ENCODE measurements at regions not wholly inside any gene's neighbourhood (a gene's known extent, or its start where the extent isn't known, plus 50 kb on each side); places are given as distances from the start of the nearest gene placed in this dataset.
"Not testable (repeated sequence)": the region's sequence is repeated elsewhere in the genome, so short reads cannot be mapped to it uniquely, and the experiment has no call there.

- DNase-seq (ENCODE audit: low read depth in 2 of 2) = no peak
Measured at GRCh38 chr4:14303856-14304255, 676.3 kb upstream of the BOD1L1 start.

- no peak for DNase-seq (ENCODE audit: low read depth in 2 of 2)
Measured at GRCh38 chr4:14308229-14308651, 680.7 kb upstream of the BOD1L1 start.

- no peak for DNase-seq (ENCODE audit: low read depth in 2 of 2)
Measured at GRCh38 chr4:14309431-14309830, 681.9 kb upstream of the BOD1L1 start.

GRCh38 chr4:14313757-14314156 lies 686.2 kb upstream of the BOD1L1 start:
- no peak for DNase-seq (ENCODE audit: low read depth in 2 of 2)

- DNase-seq (ENCODE audit: low read depth in 2 of 2) = no peak
Measured at GRCh38 chr4:14315129-14315528, 687.2 kb upstream of the CPEB2 start.

- DNase-seq (ENCODE audit: low read depth in 2 of 2) = no peak
Measured at GRCh38 chr4:14317351-14317750, 684.9 kb upstream of the CPEB2 start.

- no peak for DNase-seq (ENCODE audit: low read depth in 2 of 2)
Measured at GRCh38 chr4:14318671-14319070, 683.6 kb upstream of the CPEB2 start.

GRCh38 chr4:14321723-14322122 lies 680.6 kb upstream of the CPEB2 start:
- no peak for DNase-seq (ENCODE audit: low read depth in 2 of 2)

- DNase-seq (ENCODE audit: low read depth in 2 of 2) = no peak
Measured at GRCh38 chr4:14323191-14323590, 679.1 kb upstream of the CPEB2 start.

- no peak for DNase-seq (ENCODE audit: low read depth in 2 of 2)
Measured at GRCh38 chr4:14329228-14329627, 673.1 kb upstream of the CPEB2 start.

- no peak for DNase-seq (ENCODE audit: low read depth in 2 of 2)
Measured at GRCh38 chr4:14333616-14334015, 668.7 kb upstream of the CPEB2 start.

GRCh38 chr4:14334166-14334565 lies 668.1 kb upstream of the CPEB2 start:
- DNase-seq (ENCODE audit: low read depth in 2 of 2) = no peak

- DNase-seq (ENCODE audit: low read depth in 2 of 2) = no peak
Measured at GRCh38 chr4:14335872-14336271, 666.4 kb upstream of the CPEB2 start.

- DNase-seq (ENCODE audit: low read depth in 2 of 2) = no peak
Measured at GRCh38 chr4:14336656-14337055, 665.6 kb upstream of the CPEB2 start.

- no peak for DNase-seq (ENCODE audit: low read depth in 2 of 2)
Measured at GRCh38 chr4:14337892-14338584, 664.2 kb upstream of the CPEB2 start.

- no peak for DNase-seq (ENCODE audit: low read depth in 2 of 2)
Measured at GRCh38 chr4:14338585-14339265, 663.6 kb upstream of the CPEB2 start.

GRCh38 chr4:14339715-14340114 lies 662.6 kb upstream of the CPEB2 start:
- DNase-seq (ENCODE audit: low read depth in 2 of 2) = no peak

- no peak for DNase-seq (ENCODE audit: low read depth in 2 of 2)
Measured at GRCh38 chr4:14340321-14340720, 662.0 kb upstream of the CPEB2 start.

- DNase-seq (ENCODE audit: low read depth in 2 of 2) = no peak
Measured at GRCh38 chr4:14343961-14344360, 658.3 kb upstream of the CPEB2 start.

GRCh38 chr4:14345356-14345775 lies 656.9 kb upstream of the CPEB2 start:
- no peak for DNase-seq (ENCODE audit: low read depth in 2 of 2)

- no peak for DNase-seq (ENCODE audit: low read depth in 2 of 2)
Measured at GRCh38 chr4:14347526-14347925, 654.8 kb upstream of the CPEB2 start.

- DNase-seq (ENCODE audit: low read depth in 2 of 2) = no peak
Measured at GRCh38 chr4:14348506-14348905, 653.8 kb upstream of the CPEB2 start.

GRCh38 chr4:14358544-14359160 lies 643.6 kb upstream of the CPEB2 start:
- DNase-seq (ENCODE audit: low read depth in 2 of 2) = not testable (repeated sequence)
